SK-N-SH (cell line): ENCODE measurements at regions not wholly inside any gene's neighbourhood (a gene's known extent, or its start where the extent isn't known, plus 50 kb on each side); places are given as distances from the start of the nearest gene placed in this dataset.

Experiments used
- CTCF ChIA-PET: fragments of 300-600, 350-600 bp; formaldehyde crosslinking; extraction: SDS; loops from one replicate; lab custom pipeline; 2021; lab: Yijun Ruan, JAX
- POLR2A ChIA-PET: fragments of 350-600 bp; sonication (Branson Sonifier 250); formaldehyde crosslinking; extraction: SDS; loops from one replicate; lab custom pipeline; 2020; ENCODE audit warnings: antibody characterized with exemption, inconsistent platforms; lab: Yijun Ruan, JAX
- DNase-seq: peaks from one replicate; pipeline ENCODE4 v3.0.0; 2012
- H2AFZ ChIP-seq: fragments of 200-600 bp; sonication (generic); 2 replicates; pipeline ENCODE4 v1.8.1; 2016; ENCODE audit warnings: antibody characterized with exemption, mild to moderate bottlenecking, low read depth
- H3F3A ChIP-seq: fragments of 200-600 bp; sonication (generic); replicated peaks from 2 replicates; pipeline ENCODE3; 2016; ENCODE audit warnings: antibody characterized with exemption, mild to moderate bottlenecking; ENCODE audit not compliant: insufficient read depth
- H3K27ac ChIP-seq, 2 experiments: fragments of 200-500 bp in 1 of 2; fragments of 200-600 bp in 1 of 2; sonication (Bioruptor generic) in 1 of 2; sonication (generic), shearing (Covaris generic) in 1 of 2; 2 replicates each; pipeline versions ENCODE4 v1.5.1 to v1.6.1; 2014 to 2016; ENCODE audit warnings: low read depth in 2 of 2, inconsistent platforms in 1 of 2, low read length in 1 of 2, mild to moderate bottlenecking in 1 of 2, mixed read lengths in 1 of 2
- H3K27me3 ChIP-seq: fragments of 200-600 bp; sonication (generic), shearing (Covaris generic); 2 replicates; pipeline ENCODE4 v1.6.1; 2016; ENCODE audit warnings: mixed run types; ENCODE audit not compliant: insufficient read depth
- H3K36me3 ChIP-seq, 2 experiments: fragments of 200-500 bp in 1 of 2; fragments of 200-600 bp in 1 of 2; sonication (Bioruptor generic) in 1 of 2; sonication (generic) in 1 of 2; replicated peaks in 1 of 2; 2 replicates each; pipeline versions ENCODE3 to v1.5.1; 2014 to 2016; ENCODE audit warnings: low read length in 1 of 2, mild to moderate bottlenecking in 1 of 2; ENCODE audit not compliant: insufficient read depth in 2 of 2, control insufficient read depth in 1 of 2
- H3K4me1 ChIP-seq, 2 experiments: fragments of 200-500 bp in 1 of 2; fragments of 200-600 bp in 1 of 2; sonication (Bioruptor generic) in 1 of 2; sonication (generic), shearing (Covaris generic) in 1 of 2; 2 replicates each; pipeline versions ENCODE4 v1.5.1 to v1.6.1; 2014 to 2016; ENCODE audit warnings: low read depth in 1 of 2, low read length in 1 of 2, mixed run types in 1 of 2; ENCODE audit not compliant: insufficient read depth in 2 of 2, control insufficient read depth in 1 of 2
- H3K4me2 ChIP-seq: fragments of 200-600 bp; sonication (generic), shearing (Covaris generic); 2 replicates; pipeline ENCODE4 v1.6.1; 2017; ENCODE audit warnings: mixed run types
- H3K4me3 ChIP-seq, 2 experiments: fragments of 200-500 bp in 1 of 2; fragments of 200-600 bp in 1 of 2; sonication (Bioruptor generic) in 1 of 2; sonication (generic), shearing (Covaris generic) in 1 of 2; 2 replicates each; pipeline versions ENCODE4 v1.5.1 to v1.8.1; 2014 to 2016; ENCODE audit warnings: low read depth in 2 of 2, inconsistent platforms in 1 of 2, low read length in 1 of 2, mild to moderate bottlenecking in 1 of 2, mixed read lengths in 1 of 2, moderate library complexity in 1 of 2
- H3K79me2 ChIP-seq: fragments of 200-600 bp; sonication (generic); 2 replicates; pipeline ENCODE4 v1.8.1; 2017; ENCODE audit warnings: mild to moderate bottlenecking; ENCODE audit not compliant: insufficient read depth
- H3K9ac ChIP-seq: fragments of 200-600 bp; sonication (generic); 2 replicates; pipeline ENCODE4 v1.6.1; 2017; ENCODE audit warnings: mixed run types
- H3K9me2 ChIP-seq: fragments of 200-600 bp; sonication (generic); 2 replicates; pipeline ENCODE4 v1.6.1; 2017; ENCODE audit warnings: mixed run types
- H3K9me3 ChIP-seq: fragments of 200-600 bp; sonication (generic); 2 replicates; pipeline ENCODE4 v1.6.1; 2017; ENCODE audit warnings: mixed run types, mild to moderate bottlenecking, moderate library complexity
- H4K20me1 ChIP-seq: fragments of 200-600 bp; sonication (generic); 2 replicates; pipeline ENCODE4 v1.6.1; 2017; ENCODE audit warnings: mild to moderate bottlenecking, mixed run types; ENCODE audit not compliant: insufficient read depth
- CHD2 ChIP-seq: fragments of 150-350 bp; IDR thresholded peaks from 2 replicates; pipeline ENCODE4 v1.6.1; 2018; ENCODE audit warnings: low read length; ENCODE audit not compliant: partially characterized antibody
- ELF1 ChIP-seq: IDR thresholded peaks from 2 replicates; pipeline ENCODE4 v1.4.0; 2012
- EZH2phosphoT487 ChIP-seq: fragments of 200-600 bp; sonication (generic); IDR thresholded peaks from 2 replicates; pipeline ENCODE4 v1.6.1; 2017; ENCODE audit warnings: low read depth, mixed run types, mild to moderate bottlenecking, antibody characterized with exemption, moderate library complexity, borderline replicate concordance
- FOSL2 ChIP-seq: IDR thresholded peaks from 2 replicates; pipeline ENCODE4 v1.4.0; 2012; ENCODE audit warnings: low read depth, mild to moderate bottlenecking, moderate library complexity, borderline replicate concordance
- FOXM1 ChIP-seq: IDR thresholded peaks from 2 replicates; pipeline ENCODE4 v1.4.0; 2012; ENCODE audit warnings: low read depth, mild to moderate bottlenecking
- GABPA ChIP-seq: IDR thresholded peaks from 2 replicates; pipeline ENCODE4 v1.4.0; 2012; ENCODE audit warnings: low read depth, mild to moderate bottlenecking
- GATA2 ChIP-seq: sonication (generic); formaldehyde crosslinking; IDR thresholded peaks from 2 replicates; pipeline ENCODE4 v1.5.0; 2020; ENCODE audit warnings: mild to moderate bottlenecking, missing genetic modification reagents
- RCOR1 ChIP-seq: fragments of 150-350 bp; IDR thresholded peaks from 2 replicates; pipeline ENCODE4 v1.6.1; 2017; ENCODE audit warnings: antibody characterized with exemption, low read length
- RXRA ChIP-seq: IDR thresholded peaks from 2 replicates; pipeline ENCODE4 v1.4.0; 2012; ENCODE audit warnings: low read depth, mild to moderate bottlenecking, borderline replicate concordance
- SIN3A ChIP-seq: IDR thresholded peaks from 2 replicates; pipeline ENCODE4 v1.6.1; 2012; ENCODE audit warnings: low read depth, mild to moderate bottlenecking, low read length, moderate library complexity, borderline replicate concordance
- SMC3 ChIP-seq: IDR thresholded peaks from 2 replicates; pipeline ENCODE4 v1.6.1; 2012; ENCODE audit warnings: low read depth, low read length, improper control_type of control experiment
- TAF1 ChIP-seq: IDR thresholded peaks from 2 replicates; pipeline ENCODE4 v1.6.1; 2012; ENCODE audit warnings: low read depth, mild to moderate bottlenecking, low read length, moderate library complexity, borderline replicate concordance
- TCF12 ChIP-seq: IDR thresholded peaks from 2 replicates; pipeline ENCODE4 v1.4.0; 2012
- TEAD4 ChIP-seq: IDR thresholded peaks from 2 replicates; pipeline ENCODE4 v1.4.0; 2012; ENCODE audit warnings: mild to moderate bottlenecking, borderline replicate concordance; ENCODE audit not compliant: insufficient read depth
- YY1 ChIP-seq: IDR thresholded peaks from 2 replicates; pipeline ENCODE4 v1.4.0; 2012; ENCODE audit warnings: low read depth, mild to moderate bottlenecking
- WGBS: methylation state at CpG from one replicate; pipeline ENCODE4 v1.1.6; 2017; ENCODE audit warnings: low lambda C conversion rate; 5-methylcytosine and 5-hydroxymethylcytosine counted together
- TF ChIP-seq, protein P1 (sequence below): IDR thresholded peaks from 2 replicates; pipeline ENCODE4 v1.4.0; 2012; ENCODE audit warnings: low read depth
- TF ChIP-seq, protein P2 (sequence below): IDR thresholded peaks from 2 replicates; pipeline ENCODE4 v1.6.1; 2012; ENCODE audit warnings: mild to moderate bottlenecking, low read depth, low read length, moderate library complexity
- TF ChIP-seq, protein P3 (sequence below): fragments of 150-350 bp; IDR thresholded peaks from 2 replicates; pipeline ENCODE4 v1.6.1; 2017; ENCODE audit warnings: antibody characterized with exemption, low read length, low read depth, borderline replicate concordance
- TF ChIP-seq, protein P4 (sequence below): fragments of 150-350 bp; IDR thresholded peaks from 2 replicates; pipeline ENCODE4 v1.6.1; 2016; ENCODE audit warnings: mild to moderate bottlenecking, low read depth, low read length
- TF ChIP-seq, protein P5 (sequence below): IDR thresholded peaks from 2 replicates; pipeline ENCODE4; 2012

DNA sequence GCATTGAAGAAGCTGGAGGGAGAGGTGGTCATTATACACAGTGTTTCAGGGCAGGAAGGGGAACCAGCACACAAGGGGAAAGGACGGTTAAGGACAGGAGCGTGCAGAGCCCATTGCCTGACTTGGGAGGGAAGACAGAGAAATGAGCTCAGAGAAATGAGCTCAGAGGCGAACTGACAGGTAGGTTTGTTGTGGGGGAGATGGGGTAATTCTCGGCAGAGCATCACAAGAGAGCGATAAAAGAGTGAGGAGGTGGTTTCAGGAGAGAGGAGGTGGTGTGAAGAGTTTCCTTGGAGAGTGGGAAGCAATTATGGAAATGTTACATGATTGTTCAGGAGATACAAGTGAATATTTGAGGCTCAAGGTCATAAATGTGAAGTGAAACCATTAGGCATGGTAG lies 61.0 kb downstream of the MRGPRX1 start:
- H3K9me3 ChIP-seq = no peaks in the 10 kb centered on the region
- H3K9me2 ChIP-seq = no peaks in the 10 kb centered on the region
- H3K79me2 ChIP-seq = no peaks in the 10 kb centered on the region
- TF ChIP-seq, protein P1, sequence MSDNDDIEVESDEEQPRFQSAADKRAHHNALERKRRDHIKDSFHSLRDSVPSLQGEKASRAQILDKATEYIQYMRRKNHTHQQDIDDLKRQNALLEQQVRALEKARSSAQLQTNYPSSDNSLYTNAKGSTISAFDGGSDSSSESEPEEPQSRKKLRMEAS = no peak
- TF ChIP-seq EZH2phosphoT487 (no peak), CHD2 (no peak), SMC3 (no peak), GABPA (no peak), FOXM1 (no peak), SIN3A (no peak), GATA2 (CRISPR knock-in tag) (no peak), TCF12 (no peak), TEAD4 (no peak), FOSL2 (no peak), TAF1 (no peak), YY1 (no peak), RCOR1 (no peak), RXRA (no peak), ELF1 (no peak)
- TF ChIP-seq, protein P2, sequence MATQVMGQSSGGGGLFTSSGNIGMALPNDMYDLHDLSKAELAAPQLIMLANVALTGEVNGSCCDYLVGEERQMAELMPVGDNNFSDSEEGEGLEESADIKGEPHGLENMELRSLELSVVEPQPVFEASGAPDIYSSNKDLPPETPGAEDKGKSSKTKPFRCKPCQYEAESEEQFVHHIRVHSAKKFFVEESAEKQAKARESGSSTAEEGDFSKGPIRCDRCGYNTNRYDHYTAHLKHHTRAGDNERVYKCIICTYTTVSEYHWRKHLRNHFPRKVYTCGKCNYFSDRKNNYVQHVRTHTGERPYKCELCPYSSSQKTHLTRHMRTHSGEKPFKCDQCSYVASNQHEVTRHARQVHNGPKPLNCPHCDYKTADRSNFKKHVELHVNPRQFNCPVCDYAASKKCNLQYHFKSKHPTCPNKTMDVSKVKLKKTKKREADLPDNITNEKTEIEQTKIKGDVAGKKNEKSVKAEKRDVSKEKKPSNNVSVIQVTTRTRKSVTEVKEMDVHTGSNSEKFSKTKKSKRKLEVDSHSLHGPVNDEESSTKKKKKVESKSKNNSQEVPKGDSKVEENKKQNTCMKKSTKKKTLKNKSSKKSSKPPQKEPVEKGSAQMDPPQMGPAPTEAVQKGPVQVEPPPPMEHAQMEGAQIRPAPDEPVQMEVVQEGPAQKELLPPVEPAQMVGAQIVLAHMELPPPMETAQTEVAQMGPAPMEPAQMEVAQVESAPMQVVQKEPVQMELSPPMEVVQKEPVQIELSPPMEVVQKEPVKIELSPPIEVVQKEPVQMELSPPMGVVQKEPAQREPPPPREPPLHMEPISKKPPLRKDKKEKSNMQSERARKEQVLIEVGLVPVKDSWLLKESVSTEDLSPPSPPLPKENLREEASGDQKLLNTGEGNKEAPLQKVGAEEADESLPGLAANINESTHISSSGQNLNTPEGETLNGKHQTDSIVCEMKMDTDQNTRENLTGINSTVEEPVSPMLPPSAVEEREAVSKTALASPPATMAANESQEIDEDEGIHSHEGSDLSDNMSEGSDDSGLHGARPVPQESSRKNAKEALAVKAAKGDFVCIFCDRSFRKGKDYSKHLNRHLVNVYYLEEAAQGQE = no peak
- TF ChIP-seq, protein P3, sequence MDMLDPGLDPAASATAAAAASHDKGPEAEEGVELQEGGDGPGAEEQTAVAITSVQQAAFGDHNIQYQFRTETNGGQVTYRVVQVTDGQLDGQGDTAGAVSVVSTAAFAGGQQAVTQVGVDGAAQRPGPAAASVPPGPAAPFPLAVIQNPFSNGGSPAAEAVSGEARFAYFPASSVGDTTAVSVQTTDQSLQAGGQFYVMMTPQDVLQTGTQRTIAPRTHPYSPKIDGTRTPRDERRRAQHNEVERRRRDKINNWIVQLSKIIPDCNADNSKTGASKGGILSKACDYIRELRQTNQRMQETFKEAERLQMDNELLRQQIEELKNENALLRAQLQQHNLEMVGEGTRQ = no peak
- TF ChIP-seq, protein P4, sequence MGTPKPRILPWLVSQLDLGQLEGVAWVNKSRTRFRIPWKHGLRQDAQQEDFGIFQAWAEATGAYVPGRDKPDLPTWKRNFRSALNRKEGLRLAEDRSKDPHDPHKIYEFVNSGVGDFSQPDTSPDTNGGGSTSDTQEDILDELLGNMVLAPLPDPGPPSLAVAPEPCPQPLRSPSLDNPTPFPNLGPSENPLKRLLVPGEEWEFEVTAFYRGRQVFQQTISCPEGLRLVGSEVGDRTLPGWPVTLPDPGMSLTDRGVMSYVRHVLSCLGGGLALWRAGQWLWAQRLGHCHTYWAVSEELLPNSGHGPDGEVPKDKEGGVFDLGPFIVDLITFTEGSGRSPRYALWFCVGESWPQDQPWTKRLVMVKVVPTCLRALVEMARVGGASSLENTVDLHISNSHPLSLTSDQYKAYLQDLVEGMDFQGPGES = no peak
- TF ChIP-seq, protein P5, sequence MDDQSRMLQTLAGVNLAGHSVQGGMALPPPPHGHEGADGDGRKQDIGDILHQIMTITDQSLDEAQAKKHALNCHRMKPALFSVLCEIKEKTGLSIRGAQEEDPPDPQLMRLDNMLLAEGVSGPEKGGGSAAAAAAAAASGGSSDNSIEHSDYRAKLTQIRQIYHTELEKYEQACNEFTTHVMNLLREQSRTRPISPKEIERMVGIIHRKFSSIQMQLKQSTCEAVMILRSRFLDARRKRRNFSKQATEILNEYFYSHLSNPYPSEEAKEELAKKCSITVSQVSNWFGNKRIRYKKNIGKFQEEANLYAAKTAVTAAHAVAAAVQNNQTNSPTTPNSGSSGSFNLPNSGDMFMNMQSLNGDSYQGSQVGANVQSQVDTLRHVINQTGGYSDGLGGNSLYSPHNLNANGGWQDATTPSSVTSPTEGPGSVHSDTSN = no peak
- no peaks in the 10 kb centered on the region for H4K20me1 ChIP-seq
- ChIA-PET POLR2A (no interaction called here), CTCF (interaction anchor here (0.7 to 1.1 kb wide), 2 partner anchors 102 to 763 kb away, joined by 3 read pairs; no protein-coding TSS in a partner anchor)
- no peak overlapping the region for H3K4me3 ChIP-seq
- no peak overlapping the region for H3K27ac ChIP-seq
- H3K36me3 ChIP-seq = no peaks in the 10 kb centered on the region
- H2AFZ ChIP-seq = no peak overlapping the region
- no peak for DNase-seq
- WGBS = 19% methylated on average over 5 of the region's 5 CpGs
- H3K4me2 ChIP-seq = no peak overlapping the region
- no peaks in the 10 kb centered on the region for H3F3A ChIP-seq
- H3K27me3 ChIP-seq = no peaks in the 10 kb centered on the region; the same call in 1 of the 2 replicates
- no peaks in the 10 kb centered on the region for H3K4me1 ChIP-seq
- no peak overlapping the region for H3K9ac ChIP-seq
